Stimulated activated CD4-positive, alpha-beta T cell treated with anti-CD3 and anti-CD28 coated beads, Interleukin-12 subunit alpha, Interleukin-12 subunit beta, amount 100 ng/mL, for 48 hours (primary cell): ENCODE measurements at regions not wholly inside any gene's neighbourhood (a gene's known extent, or its start where the extent isn't known, plus 50 kb on each side); places are given as distances from the start of the nearest gene placed in this dataset.
"Not testable (repeated sequence)": the region's sequence is repeated elsewhere in the genome, so short reads cannot be mapped to it uniquely, and the experiment has no call there.

Source experiments
- DNase-seq, 3 donors: peaks; one replicate each; pipeline ENCODE4 v3.0.0-alpha.2; 2020; ENCODE audit warnings: low read depth in 2 of 3, low spot score in 1 of 3

GRCh38 chr2:192384191-192384590 lies 189.5 kb upstream of the TMEFF2 start:
- DNase-seq, result not testable (repeated sequence)

DNA sequence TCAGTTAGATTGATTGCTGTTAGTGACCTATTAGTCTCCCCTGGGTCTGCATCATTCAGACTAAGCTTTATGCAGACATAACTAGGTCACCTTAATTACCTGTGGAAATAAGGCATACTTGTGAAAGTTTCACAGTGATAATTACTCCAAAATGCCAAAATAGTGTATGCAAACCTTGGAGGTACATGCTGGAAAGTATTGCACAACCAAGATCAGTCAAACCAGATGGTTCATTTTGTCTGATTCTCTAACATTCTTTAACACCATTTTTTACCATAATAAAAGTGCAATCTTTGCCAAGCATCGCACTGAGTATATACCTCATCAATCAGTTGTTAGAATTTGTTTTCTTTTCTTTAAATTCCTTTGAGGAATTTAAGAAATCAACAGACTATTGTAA lies 186.3 kb upstream of the TMEFF2 start:
- no peak for DNase-seq

GRCh38 chr2:192379736-192380135 lies 185.0 kb upstream of the TMEFF2 start:
- no peak for DNase-seq

- no peak for DNase-seq
Observed at GRCh38 chr2:192377173-192377572, 182.4 kb upstream of the TMEFF2 start.

GRCh38 chr2:192373754-192374153 lies 179.0 kb upstream of the TMEFF2 start:
- no peak for DNase-seq

DNA sequence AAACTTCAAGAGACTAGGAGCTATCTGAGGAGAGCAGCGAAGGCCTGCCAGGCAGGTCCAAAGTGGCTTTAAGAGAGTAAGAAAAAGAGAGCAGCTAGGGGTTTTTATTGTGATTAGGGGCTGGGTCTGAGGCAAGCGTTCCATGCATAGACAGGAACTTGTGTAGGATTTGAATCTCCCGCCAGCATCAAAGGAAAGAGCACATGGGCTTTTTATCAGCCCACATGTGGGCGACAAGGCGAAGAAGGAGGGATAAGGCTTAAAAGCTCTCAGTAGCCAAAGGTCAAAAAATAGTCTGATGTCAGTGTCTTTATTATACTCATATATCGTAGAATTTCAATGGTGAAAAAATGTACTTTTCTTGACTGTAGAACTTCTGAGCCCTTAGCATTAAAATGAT lies 178.5 kb upstream of the TMEFF2 start:
- DNase-seq, result no peak

DNA sequence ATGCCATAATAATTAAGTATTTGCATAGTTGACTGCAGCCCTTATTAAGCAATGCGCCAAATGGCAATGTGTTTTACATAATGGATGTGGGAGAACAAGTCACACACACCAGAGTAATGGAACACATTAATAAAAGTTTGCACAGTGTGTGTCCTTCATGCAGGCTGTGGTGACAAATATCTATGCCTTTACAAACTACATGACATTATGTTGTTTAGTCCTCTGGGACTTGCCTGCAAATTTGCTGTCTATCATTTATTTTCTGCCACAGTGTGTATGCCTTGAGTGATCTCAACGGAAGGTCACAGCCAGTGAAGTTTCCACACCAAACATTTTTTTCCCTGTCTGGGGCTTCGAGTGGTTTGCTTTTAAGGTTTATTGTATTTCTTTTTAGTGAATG lies 175.2 kb upstream of the TMEFF2 start:
- DNase-seq, result no peak

- no peak for DNase-seq
Observed at GRCh38 chr2:192357217-192357616, 162.5 kb upstream of the TMEFF2 start.

DNA sequence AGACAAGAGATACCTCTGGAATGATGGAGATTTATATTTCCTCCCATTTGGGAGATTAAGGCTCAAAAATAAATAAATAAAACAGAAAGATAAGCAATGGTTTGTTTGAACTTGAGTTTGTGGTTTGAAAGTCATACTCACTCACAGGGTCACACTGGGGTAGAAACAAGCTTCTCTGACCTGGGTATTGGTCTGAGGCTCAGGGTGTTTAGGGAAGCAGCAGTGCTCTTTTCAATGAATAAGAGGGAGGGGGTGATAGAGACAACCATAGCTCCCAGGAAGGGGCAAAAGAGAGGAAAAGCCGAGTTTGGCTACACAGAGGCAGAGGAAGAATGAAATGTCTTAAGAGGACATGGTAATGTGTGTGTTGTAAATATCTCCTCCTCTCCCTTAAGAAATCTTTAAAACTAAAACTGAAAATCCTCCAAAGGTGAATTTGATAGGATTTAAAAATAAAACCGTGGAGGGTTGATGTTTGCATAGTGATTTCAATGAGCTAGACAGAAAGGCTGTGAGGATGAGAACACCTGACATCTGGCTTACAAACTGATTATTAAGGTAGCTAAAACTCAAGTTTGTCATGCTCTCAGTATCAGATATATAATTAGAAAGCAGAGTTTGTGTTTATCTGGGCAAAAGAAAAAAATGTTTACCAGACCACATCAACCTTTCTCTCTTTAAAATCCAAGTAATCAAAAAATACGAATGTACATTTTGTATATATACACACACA lies 159.9 kb upstream of the TMEFF2 start:
- DNase-seq, result no peak

- DNase-seq, result no peak
Observed at GRCh38 chr2:192347542-192347941, 152.8 kb upstream of the TMEFF2 start.

GRCh38 chr2:192345287-192345686 lies 150.6 kb upstream of the TMEFF2 start:
- no peak for DNase-seq

DNA sequence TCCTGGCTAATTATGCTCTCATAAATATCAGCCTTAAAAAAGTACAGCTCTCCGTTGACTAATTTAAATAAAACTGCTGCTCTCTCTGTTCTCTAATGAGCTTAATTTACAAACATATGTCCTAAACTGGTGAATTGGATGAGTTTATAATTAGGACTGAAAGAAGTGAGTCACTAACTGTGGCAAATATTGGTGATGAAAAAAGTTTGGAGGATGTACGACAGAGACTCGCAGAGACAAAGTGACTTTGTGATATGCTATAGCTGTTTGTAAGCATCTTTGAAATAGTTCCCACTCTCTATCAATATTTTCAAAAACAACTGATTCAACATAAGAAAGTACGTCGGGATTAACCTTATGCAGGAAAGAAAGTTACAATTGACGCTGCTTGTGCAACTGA lies 138.9 kb upstream of the TMEFF2 start:
- no peak for DNase-seq

GRCh38 chr2:192328297-192328696 lies 133.6 kb upstream of the TMEFF2 start:
- DNase-seq, result no peak

GRCh38 chr2:192327576-192327975 lies 132.8 kb upstream of the TMEFF2 start:
- DNase-seq, result no peak

DNA sequence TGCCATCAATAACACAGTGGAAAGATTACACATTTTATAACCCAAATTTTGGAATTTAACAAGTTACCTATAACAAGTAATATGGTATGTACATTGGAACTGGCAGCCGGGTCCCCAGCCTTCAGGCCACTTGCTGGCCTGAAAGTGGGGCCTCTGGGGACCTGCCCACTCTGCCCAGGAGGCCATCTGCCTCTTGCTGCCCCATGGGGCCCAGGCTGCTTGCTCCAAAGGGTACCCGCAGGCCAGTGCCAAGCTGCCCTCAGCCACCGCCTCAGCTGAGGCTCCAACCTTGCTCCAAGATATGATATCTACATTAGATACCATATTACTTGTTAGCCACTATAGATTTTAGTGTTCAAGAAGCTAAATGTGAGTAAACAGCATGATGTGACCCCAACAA lies 120.8 kb upstream of the TMEFF2 start:
- no peak for DNase-seq

DNA sequence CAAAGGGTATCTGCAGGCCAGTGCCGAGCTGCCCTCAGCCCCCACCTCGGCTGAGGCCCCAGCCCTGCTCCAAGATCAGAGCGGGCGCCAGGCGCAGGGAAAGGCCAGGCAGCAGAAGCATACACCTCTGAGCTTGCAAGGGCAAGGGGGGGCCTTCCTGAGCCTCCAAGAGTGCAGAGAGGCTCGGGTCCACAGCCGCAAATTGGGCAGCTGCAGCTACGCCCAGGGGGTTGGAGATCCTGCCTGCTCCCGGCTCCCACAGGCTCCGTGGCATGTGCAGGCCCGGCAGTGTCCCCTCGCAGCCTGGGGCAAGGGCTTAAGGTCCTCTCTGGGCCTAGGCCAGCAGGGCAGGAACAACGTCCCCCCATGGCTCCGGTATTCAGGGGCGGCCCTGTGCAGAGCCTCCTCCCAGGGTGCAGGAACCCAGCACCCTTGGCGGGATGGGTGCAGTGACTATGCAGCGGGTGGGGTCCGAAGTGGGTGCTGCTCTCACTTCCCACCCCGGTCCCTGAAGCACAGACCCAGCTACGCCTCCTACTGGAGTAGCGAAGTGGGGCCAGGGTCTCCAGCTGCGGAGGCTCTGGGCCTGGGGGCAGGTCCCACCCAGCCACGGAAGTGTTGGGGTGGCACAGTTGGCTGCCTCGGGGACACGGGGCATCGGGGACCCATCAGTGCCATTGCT lies 120.2 kb upstream of the TMEFF2 start:
- no peak for DNase-seq

- DNase-seq, result no peak
Observed at GRCh38 chr2:192313773-192314172, 119.0 kb upstream of the TMEFF2 start.

- no peak for DNase-seq
Observed at GRCh38 chr2:192311701-192312460, 117.1 kb upstream of the TMEFF2 start.

- DNase-seq, result no peak
Observed at GRCh38 chr2:192307530-192307929, 112.8 kb upstream of the TMEFF2 start.

GRCh38 chr2:192298664-192299063 lies 103.9 kb upstream of the TMEFF2 start:
- no peak for DNase-seq

DNA sequence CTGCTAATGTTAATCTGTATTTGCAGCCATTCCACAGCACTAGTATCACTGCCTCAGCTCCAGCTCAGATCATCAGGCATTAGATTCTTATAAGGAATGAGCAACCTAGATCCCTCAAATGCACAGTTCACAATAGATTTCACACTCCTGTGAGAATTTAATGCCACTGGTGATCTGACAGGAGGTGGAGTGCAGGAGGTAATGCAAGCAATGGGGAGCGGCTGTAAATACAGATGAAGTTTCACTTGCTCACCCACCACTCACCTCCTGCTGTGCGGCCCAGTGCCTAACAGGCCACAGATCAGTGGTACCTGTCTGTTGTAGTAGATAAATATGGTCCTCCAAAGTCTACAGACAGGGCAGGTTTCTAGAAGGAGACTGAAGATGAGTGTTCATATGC lies 97.7 kb upstream of the TMEFF2 start:
- DNase-seq, result no peak

- DNase-seq, result no peak
Observed at GRCh38 chr2:192288295-192288694, 93.6 kb upstream of the TMEFF2 start.
